ENCODE measurements at regions not wholly inside any gene's neighbourhood (a gene's known extent, or its start where the extent isn't known, plus 50 kb on each side); places are given as distances from the start of the nearest gene placed in this dataset.

DNA sequence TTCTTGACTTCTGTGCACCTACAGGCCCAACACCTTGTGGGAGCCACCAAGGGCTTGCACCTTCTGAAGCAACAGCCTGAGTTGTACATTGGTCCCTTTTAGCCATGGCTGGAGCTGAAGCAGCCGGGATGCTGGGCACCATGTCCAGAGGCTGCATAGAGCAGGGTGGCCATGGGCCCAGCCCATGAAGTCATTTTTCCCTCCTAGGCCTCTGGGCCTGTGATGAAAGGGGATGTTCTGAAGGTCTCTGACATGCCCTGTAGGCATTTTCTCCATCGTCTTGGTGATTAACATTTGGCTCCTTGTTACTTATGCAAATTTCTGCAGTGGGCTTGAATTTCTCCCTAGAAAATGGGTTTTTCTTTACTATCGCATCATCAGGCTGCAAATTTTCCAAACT lies 83.1 kb upstream of the ACVR1 start:
- Histone ChIP-seq H3K9ac (ENCODE audit: low read length) (no peak overlapping the region), H3K4me3 (ENCODE audit: low read length) (no peak overlapping the region), H3K27me3 (replicated peaks; ENCODE audit: control insufficient read depth, insufficient read depth, low read length) (no peaks in the 10 kb centered on the region), H3K36me3 (ENCODE audit: control insufficient read depth, insufficient read depth, low read length, severe bottlenecking) (no peaks in the 10 kb centered on the region), H3K9me3 (ENCODE audit: control insufficient read depth, low read length) (peaks cover 25% of the 10 kb centered on the region), H3K4me1 (ENCODE audit: control insufficient read depth, insufficient read depth, low read length) (no peaks in the 10 kb centered on the region)
- no peak for DNase-seq (ENCODE audit: low read depth)

DNA sequence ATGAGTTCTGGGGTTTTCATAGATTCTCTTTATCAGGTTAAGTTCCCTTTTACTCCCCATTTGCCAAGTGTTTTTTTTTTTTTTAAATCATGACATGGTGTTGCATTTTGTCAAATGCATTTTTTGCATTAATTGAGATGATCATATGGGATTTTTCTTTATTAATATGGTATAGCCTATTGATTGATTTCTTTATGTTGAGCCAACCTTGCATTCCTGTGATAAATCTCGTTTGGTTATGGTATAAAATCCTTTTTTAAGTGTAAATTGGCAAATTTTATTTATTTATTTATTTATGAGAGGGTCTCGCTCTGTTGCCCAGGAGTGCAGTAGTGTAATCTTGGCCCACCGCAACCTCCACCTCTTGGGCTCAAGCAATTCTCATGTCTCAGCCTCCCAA lies 81.5 kb upstream of the ACVR1 start:
- no peak overlapping the region for H3K9ac ChIP-seq (ENCODE audit: low read length)
- H3K4me3 ChIP-seq (ENCODE audit: low read length) = no peak overlapping the region
- H3K9me3 ChIP-seq (ENCODE audit: control insufficient read depth, low read length) = peaks cover 25% of the 10 kb centered on the region
- no peaks in the 10 kb centered on the region for H3K36me3 ChIP-seq (ENCODE audit: control insufficient read depth, insufficient read depth, low read length, severe bottlenecking)
- no peaks in the 10 kb centered on the region for H3K27me3 ChIP-seq (replicated peaks; ENCODE audit: control insufficient read depth, insufficient read depth, low read length)
- no peaks in the 10 kb centered on the region for H3K4me1 ChIP-seq (ENCODE audit: control insufficient read depth, insufficient read depth, low read length)
- DNase-seq (ENCODE audit: low read depth) = no peak

DNA sequence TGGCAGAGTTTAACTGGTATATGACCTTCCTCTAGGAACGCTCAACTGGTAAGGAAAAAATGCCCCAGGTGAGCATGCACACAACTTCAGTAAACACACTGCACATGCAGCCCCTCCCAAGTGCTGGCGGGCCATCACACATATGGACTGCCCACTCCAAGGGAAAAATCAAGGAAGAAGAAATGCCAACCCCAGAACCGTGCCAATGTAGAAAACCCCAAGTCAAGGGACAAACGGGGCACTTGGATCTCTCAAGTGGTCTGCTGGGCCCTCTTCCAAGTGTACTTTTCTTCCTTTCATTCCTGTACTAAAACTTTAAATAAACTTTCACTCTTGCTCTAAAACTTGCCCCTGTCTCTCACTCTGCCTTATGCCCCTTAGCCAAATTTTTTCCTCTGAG lies 76.4 kb upstream of the ACVR1 start:
- Histone ChIP-seq H3K36me3 (ENCODE audit: control insufficient read depth, insufficient read depth, low read length, severe bottlenecking) (no peaks in the 10 kb centered on the region), H3K9me3 (ENCODE audit: control insufficient read depth, low read length) (peaks cover 11% of the 10 kb centered on the region), H3K4me1 (ENCODE audit: control insufficient read depth, insufficient read depth, low read length) (no peaks in the 10 kb centered on the region), H3K27me3 (replicated peaks; ENCODE audit: control insufficient read depth, insufficient read depth, low read length) (no peaks in the 10 kb centered on the region), H3K9ac (ENCODE audit: low read length) (no peak overlapping the region), H3K4me3 (ENCODE audit: low read length) (no peak overlapping the region)
- DNase-seq (ENCODE audit: low read depth) = no peak

DNA sequence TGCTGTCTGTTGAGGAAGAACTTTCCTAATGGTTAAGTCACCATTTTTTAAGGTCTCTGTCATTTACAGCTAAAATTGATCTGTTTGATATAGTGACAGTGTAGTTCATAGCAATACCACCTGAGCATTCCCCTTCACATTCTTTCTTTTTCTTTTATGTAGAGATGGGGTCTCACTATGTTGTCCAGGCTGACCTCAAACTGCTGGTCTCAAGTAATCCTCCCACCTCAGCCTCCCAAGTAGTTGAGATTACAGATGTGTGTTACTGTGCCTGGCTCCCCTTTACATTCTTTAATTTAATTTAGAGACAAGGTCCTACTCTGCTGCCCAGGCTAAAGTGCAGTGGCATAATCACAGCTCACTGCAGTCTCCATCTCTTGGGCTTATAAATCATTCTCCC lies 72.7 kb upstream of the ACVR1 start:
- DNase-seq (ENCODE audit: low read depth) = no peak
- Histone ChIP-seq H3K4me1 (ENCODE audit: control insufficient read depth, insufficient read depth, low read length) (no peaks in the 10 kb centered on the region), H3K9ac (ENCODE audit: low read length) (no peak overlapping the region), H3K4me3 (ENCODE audit: low read length) (no peak overlapping the region), H3K27me3 (replicated peaks; ENCODE audit: control insufficient read depth, insufficient read depth, low read length) (peaks cover 8% of the 10 kb centered on the region), H3K36me3 (ENCODE audit: control insufficient read depth, insufficient read depth, low read length, severe bottlenecking) (no peaks in the 10 kb centered on the region), H3K9me3 (ENCODE audit: control insufficient read depth, low read length) (no peaks in the 10 kb centered on the region)

DNA sequence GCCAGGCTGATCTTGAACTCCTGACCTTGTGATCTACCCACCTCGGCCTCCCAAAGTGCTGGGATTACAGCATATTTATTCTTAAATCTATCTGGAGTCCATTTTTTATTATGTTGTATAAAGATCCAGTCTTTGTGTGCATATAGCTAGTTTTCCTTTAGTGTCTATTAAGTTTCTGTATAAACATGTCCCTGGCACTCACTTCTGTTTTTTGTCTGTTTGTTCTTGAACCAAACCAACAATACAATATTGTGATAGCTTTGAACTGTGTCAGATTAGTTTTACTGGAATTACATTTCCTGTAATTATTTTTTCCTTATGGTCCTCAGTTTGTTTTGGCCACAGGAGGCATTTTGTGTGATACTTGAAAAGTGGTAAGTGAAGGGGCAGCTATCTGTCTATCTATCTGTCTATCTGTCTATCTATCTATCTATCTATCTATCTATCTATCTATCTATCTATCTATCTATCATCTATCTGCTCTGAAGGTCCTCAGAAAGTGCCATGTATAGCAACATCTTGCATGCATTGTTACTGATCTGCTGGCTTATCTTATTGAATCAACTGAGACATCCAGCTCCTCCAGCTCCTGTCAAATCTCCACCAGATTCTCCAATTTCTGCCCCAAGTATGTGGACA lies 70.9 kb upstream of the ACVR1 start:
- Histone ChIP-seq H3K4me3 (ENCODE audit: low read length) (no peak overlapping the region), H3K9me3 (ENCODE audit: control insufficient read depth, low read length) (no peaks in the 10 kb centered on the region), H3K4me1 (ENCODE audit: control insufficient read depth, insufficient read depth, low read length) (no peaks in the 10 kb centered on the region), H3K36me3 (ENCODE audit: control insufficient read depth, insufficient read depth, low read length, severe bottlenecking) (no peaks in the 10 kb centered on the region), H3K27me3 (replicated peaks; ENCODE audit: control insufficient read depth, insufficient read depth, low read length) (peaks cover 8% of the 10 kb centered on the region), H3K9ac (ENCODE audit: low read length) (no peak overlapping the region)
- DNase-seq (ENCODE audit: low read depth) = no peak

DNA sequence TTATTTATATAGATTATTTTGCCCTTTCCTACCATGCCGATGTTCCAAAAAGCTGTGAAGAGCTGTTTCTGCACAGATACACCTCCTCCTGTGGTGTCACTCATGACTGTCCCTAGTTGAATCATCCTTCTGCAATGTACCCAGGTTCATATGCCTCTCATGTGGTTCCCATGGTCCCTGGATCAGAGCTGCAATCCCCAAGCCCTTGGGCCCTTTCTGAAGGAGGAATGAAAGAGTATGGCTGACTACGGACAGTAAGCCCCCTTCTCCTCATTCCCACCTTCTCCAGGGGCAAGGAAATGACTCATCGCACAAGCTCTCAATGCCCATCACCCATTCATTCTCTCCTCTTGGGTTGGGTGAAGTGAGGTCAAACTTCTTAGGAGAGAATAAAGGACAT lies 63.9 kb upstream of the ACVR1 start:
- Histone ChIP-seq H3K4me1 (ENCODE audit: control insufficient read depth, insufficient read depth, low read length) (no peaks in the 10 kb centered on the region), H3K9me3 (ENCODE audit: control insufficient read depth, low read length) (no peaks in the 10 kb centered on the region), H3K27me3 (replicated peaks; ENCODE audit: control insufficient read depth, insufficient read depth, low read length) (peaks cover 4% of the 10 kb centered on the region), H3K4me3 (ENCODE audit: low read length) (no peak overlapping the region), H3K9ac (ENCODE audit: low read length) (no peak overlapping the region), H3K36me3 (ENCODE audit: control insufficient read depth, insufficient read depth, low read length, severe bottlenecking) (no peaks in the 10 kb centered on the region)
- DNase-seq (ENCODE audit: low read depth) = no peak

DNA sequence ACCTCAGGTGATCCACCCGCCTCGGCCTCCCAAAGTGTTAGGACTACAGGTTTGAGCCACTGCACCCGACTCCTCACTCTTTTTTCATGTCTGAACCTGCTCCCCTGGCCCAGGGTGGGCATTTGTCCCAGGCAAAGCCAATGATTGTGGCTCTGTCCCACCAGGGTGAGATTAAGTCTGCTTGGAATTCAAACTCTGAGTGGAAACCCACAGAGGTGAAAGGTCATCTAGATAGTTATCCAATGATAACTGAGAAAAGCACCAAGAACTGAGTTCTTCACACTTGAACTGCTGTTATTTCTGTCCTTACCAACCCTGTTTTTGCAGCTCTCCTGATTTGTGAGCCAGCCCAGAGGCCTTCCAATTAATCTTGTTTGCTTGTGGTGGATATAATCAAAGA lies 62.4 kb upstream of the ACVR1 start:
- no peak for DNase-seq (ENCODE audit: low read depth)
- no peaks in the 10 kb centered on the region for H3K9me3 ChIP-seq (ENCODE audit: control insufficient read depth, low read length)
- H3K9ac ChIP-seq (ENCODE audit: low read length) = no peak overlapping the region
- H3K4me1 ChIP-seq (ENCODE audit: control insufficient read depth, insufficient read depth, low read length) = no peaks in the 10 kb centered on the region
- no peaks in the 10 kb centered on the region for H3K36me3 ChIP-seq (ENCODE audit: control insufficient read depth, insufficient read depth, low read length, severe bottlenecking)
- no peak overlapping the region for H3K4me3 ChIP-seq (ENCODE audit: low read length)
- H3K27me3 ChIP-seq (replicated peaks; ENCODE audit: control insufficient read depth, insufficient read depth, low read length) = no peaks in the 10 kb centered on the region

DNA sequence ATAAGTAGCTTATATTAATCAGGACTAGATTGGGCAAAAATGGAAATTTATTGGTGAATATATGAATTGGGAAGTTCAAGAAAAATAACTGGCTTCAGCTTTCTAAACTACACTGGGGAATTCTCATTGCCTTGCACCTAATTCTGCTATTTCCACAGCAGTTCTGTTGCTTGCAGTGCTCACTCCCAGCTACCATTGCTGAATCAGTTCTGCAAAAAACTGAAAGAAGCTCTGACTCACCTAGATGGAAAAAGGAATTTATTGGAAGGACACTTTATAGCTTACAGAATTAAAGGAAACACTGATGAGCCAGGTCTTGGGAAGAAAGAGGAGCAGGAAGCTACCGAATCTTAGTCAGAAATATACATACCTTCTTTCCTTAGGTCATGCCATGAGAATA lies 60.3 kb upstream of the ACVR1 start:
- H3K27me3 ChIP-seq (replicated peaks; ENCODE audit: control insufficient read depth, insufficient read depth, low read length) = no peaks in the 10 kb centered on the region
- H3K9me3 ChIP-seq (ENCODE audit: control insufficient read depth, low read length) = no peaks in the 10 kb centered on the region
- no peak overlapping the region for H3K4me3 ChIP-seq (ENCODE audit: low read length)
- H3K36me3 ChIP-seq (ENCODE audit: control insufficient read depth, insufficient read depth, low read length, severe bottlenecking) = no peaks in the 10 kb centered on the region
- no peaks in the 10 kb centered on the region for H3K4me1 ChIP-seq (ENCODE audit: control insufficient read depth, insufficient read depth, low read length)
- no peak for DNase-seq (ENCODE audit: low read depth)
- no peak overlapping the region for H3K9ac ChIP-seq (ENCODE audit: low read length)

DNA sequence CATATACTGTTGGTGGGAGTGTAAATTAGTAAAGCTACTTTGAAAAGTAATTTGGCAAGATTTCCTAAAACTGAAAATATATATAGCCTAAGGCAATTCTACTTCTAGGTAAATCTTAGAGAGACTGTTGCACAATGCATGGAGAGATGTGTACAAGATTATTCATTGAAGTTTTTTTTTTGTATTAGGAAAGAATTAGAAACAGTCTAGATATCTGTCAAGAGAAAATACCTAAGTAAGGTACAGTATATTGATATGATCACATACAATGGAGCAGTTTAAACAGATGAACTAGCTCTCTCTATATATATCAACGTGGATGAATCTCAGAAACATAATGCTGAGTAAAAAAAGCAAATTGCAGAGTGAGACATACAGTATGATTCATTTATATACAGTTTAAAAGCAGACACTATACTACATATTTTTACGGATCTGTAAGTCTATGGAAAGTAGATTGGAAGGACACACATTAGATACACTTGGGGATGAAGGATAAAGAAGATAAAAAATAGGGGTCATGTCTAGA lies 59.3 kb upstream of the ACVR1 start:
- Histone ChIP-seq H3K27me3 (replicated peaks; ENCODE audit: control insufficient read depth, insufficient read depth, low read length) (no peaks in the 10 kb centered on the region), H3K9ac (ENCODE audit: low read length) (no peak overlapping the region), H3K4me3 (ENCODE audit: low read length) (no peak overlapping the region)

DNA sequence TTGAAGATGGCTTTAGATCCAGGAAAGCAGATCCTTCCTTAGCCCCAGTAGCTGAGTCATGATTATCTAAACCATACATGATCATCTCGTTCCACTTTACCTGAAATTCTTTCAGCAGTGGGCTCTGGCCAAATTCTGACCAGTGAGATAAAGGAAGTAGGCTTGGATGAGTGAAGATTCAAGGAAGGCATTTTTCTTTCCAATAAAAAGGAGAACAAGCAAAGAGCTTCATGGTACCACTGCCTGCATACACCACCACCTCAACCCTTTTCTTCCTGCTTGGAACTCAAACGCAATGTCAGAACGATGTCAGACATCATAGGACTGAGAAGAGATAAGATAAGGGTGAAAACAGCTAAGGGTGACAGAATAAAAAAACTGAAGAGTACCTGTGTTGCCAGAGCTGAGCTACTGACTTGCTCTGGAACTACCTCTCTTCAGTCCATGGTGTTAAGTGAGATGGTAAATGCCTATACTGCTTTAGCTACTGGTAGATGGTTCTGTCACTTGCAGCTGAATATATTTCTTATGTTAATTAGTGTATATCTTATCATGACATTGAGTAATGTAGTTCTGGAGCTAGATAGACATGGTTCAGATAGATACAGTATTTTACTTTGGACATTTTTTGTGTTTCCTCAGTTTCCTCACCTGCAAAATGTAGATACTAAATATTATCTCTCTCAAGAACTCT lies 58.7 kb upstream of the ACVR1 start:
- H3K4me3 ChIP-seq (ENCODE audit: low read length) = no peak overlapping the region
- H3K36me3 ChIP-seq (ENCODE audit: control insufficient read depth, insufficient read depth, low read length, severe bottlenecking) = no peaks in the 10 kb centered on the region
- no peaks in the 10 kb centered on the region for H3K27me3 ChIP-seq (replicated peaks; ENCODE audit: control insufficient read depth, insufficient read depth, low read length)
- no peaks in the 10 kb centered on the region for H3K9me3 ChIP-seq (ENCODE audit: control insufficient read depth, low read length)
- no peak overlapping the region for H3K9ac ChIP-seq (ENCODE audit: low read length)
- no peaks in the 10 kb centered on the region for H3K4me1 ChIP-seq (ENCODE audit: control insufficient read depth, insufficient read depth, low read length)
- no peak for DNase-seq (ENCODE audit: low read depth)

More for the DNA sequence above, 59.3 kb upstream of the ACVR1 start:
- Histone ChIP-seq H3K9me3 (ENCODE audit: control insufficient read depth, low read length) (no peaks in the 10 kb centered on the region), H3K36me3 (ENCODE audit: control insufficient read depth, insufficient read depth, low read length, severe bottlenecking) (no peaks in the 10 kb centered on the region), H3K4me1 (ENCODE audit: control insufficient read depth, insufficient read depth, low read length) (no peaks in the 10 kb centered on the region)
- DNase-seq (ENCODE audit: low read depth) = no peak

DNA sequence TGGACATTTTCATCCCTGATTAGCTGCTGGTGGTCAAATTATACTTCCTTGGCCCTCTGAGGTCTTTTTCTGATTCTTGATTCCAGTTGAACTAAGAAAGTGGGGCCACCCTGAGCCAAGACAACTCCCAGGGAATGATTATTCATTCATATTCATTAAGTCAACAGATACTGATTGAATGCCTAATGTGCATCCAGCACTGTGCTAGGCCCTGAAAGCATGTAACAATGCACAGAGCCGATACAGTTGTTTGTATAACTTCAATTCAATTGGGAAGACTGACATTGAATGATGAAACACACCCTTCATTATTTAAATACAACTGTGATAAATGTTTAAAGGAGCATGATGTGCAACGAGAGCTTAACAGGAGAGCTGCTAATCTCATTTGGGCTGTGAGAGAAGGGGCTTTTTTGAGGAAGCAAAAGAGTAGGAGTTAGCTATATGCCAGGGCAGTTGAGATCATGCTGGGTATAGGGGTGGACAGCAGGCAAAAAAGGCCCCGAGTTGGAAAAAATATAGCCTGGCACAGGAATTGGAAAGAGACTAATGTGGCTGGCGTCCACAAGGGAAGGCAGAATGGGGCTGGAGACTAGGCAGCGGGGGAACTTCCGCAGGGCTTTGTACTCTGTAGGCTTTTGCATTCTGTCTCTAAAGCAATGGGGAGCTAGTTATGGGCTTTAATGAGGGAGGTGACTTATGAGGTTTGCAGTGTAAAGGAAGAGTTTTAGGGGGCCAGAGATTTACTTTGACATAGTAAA lies 57.2 kb upstream of the ACVR1 start:
- H3K4me3 ChIP-seq (ENCODE audit: low read length) = no peak overlapping the region
- DNase-seq (ENCODE audit: low read depth) = no peak
- H3K27me3 ChIP-seq (replicated peaks; ENCODE audit: control insufficient read depth, insufficient read depth, low read length) = no peaks in the 10 kb centered on the region

More for the DNA sequence above, 57.2 kb upstream of the ACVR1 start:
- Histone ChIP-seq H3K36me3 (ENCODE audit: control insufficient read depth, insufficient read depth, low read length, severe bottlenecking) (no peaks in the 10 kb centered on the region), H3K4me1 (ENCODE audit: control insufficient read depth, insufficient read depth, low read length) (no peaks in the 10 kb centered on the region), H3K9me3 (ENCODE audit: control insufficient read depth, low read length) (peaks cover 12% of the 10 kb centered on the region), H3K9ac (ENCODE audit: low read length) (no peak overlapping the region)
